Neural crest cell (in vitro differentiated cells): ENCODE measurements at regions not wholly inside any gene's neighbourhood (a gene's known extent, or its start where the extent isn't known, plus 50 kb on each side); places are given as distances from the start of the nearest gene placed in this dataset.
"Not testable (repeated sequence)": the region's sequence is repeated elsewhere in the genome, so short reads cannot be mapped to it uniquely, and the experiment has no call there.

Experiments used
- DNase-seq: peaks from one replicate; pipeline ENCODE4 v3.0.0; 2021; ENCODE audit warnings: low read depth, mixed read lengths, low spot score
- H3K27ac Mint-ChIP-seq: one replicate; pipeline ENCODE4 v1.8.0; 2021; ENCODE audit warnings: mild to moderate bottlenecking, mixed read lengths; ENCODE audit not compliant: unreplicated experiment
- H3K27me3 Mint-ChIP-seq: 2 replicates; pipeline ENCODE4 v1.8.0; 2021; ENCODE audit warnings: low read depth, mild to moderate bottlenecking, mixed read lengths
- H3K36me3 Mint-ChIP-seq: 2 replicates; pipeline ENCODE4 v1.8.0; 2021; ENCODE audit warnings: low read depth, mild to moderate bottlenecking, mixed read lengths
- H3K4me1 Mint-ChIP-seq: 2 replicates; pipeline ENCODE4 v1.8.0; 2021; ENCODE audit warnings: mixed read lengths
- H3K4me3 Mint-ChIP-seq: one replicate; pipeline ENCODE4 v1.8.0; 2021; ENCODE audit warnings: mild to moderate bottlenecking, mixed read lengths
- H3K9me3 Mint-ChIP-seq: 2 replicates; pipeline ENCODE4 v1.8.0; 2021; ENCODE audit warnings: mixed read lengths
- TF ChIP-seq, protein P1 (sequence below): fragments of 200-600 bp; sonication (generic); conservative IDR thresholded peaks from 2 replicates; pipeline ENCODE4 v1.5.0; 2021; ENCODE audit warnings: antibody characterized with exemption, mild to moderate bottlenecking

DNA sequence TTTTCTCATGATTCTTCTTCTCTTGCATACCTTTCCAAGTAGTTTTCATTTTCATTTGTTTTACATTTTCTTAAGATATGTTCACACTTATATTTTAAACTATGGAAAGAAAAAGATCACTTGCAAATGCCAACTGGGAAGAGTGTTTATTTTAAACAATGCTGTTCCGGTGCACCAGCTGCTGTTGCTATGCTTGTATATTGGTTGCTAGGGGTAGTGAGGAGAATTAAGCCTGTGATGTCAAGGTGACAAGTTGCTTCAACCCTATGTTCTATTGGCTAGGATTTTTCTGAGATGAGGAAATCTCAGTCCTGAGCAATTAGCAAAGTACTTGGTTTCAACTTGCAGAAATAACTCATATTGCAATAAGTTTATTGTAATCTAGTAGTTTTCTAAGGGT is 500.1 kb downstream of the MFSD1 start:
- TF ChIP-seq, protein P1, sequence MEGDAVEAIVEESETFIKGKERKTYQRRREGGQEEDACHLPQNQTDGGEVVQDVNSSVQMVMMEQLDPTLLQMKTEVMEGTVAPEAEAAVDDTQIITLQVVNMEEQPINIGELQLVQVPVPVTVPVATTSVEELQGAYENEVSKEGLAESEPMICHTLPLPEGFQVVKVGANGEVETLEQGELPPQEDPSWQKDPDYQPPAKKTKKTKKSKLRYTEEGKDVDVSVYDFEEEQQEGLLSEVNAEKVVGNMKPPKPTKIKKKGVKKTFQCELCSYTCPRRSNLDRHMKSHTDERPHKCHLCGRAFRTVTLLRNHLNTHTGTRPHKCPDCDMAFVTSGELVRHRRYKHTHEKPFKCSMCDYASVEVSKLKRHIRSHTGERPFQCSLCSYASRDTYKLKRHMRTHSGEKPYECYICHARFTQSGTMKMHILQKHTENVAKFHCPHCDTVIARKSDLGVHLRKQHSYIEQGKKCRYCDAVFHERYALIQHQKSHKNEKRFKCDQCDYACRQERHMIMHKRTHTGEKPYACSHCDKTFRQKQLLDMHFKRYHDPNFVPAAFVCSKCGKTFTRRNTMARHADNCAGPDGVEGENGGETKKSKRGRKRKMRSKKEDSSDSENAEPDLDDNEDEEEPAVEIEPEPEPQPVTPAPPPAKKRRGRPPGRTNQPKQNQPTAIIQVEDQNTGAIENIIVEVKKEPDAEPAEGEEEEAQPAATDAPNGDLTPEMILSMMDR, result no peak
- H3K4me3 Mint-ChIP-seq, result no peak overlapping the region
- DNase-seq, result no peak
- peaks cover 20% of the 10 kb centered on the region for H3K27me3 Mint-ChIP-seq
- peaks cover 4% of the 10 kb centered on the region for H3K4me1 Mint-ChIP-seq
- no peaks in the 10 kb centered on the region for H3K9me3 Mint-ChIP-seq
- no peak overlapping the region for H3K27ac Mint-ChIP-seq
- no peaks in the 10 kb centered on the region for H3K36me3 Mint-ChIP-seq

- Mint-ChIP-seq H3K36me3 (no peaks in the 10 kb centered on the region), H3K4me1 (peaks cover 4% of the 10 kb centered on the region), H3K9me3 (no peaks in the 10 kb centered on the region), H3K27ac (no peak overlapping the region), H3K4me3 (no peak overlapping the region), H3K27me3 (peaks cover 44% of the 10 kb centered on the region)
- TF ChIP-seq, protein P1, result no peak
- no peak for DNase-seq
Measured at GRCh38 chr3:159305017-159305416, 503.2 kb downstream of the MFSD1 start.

DNA sequence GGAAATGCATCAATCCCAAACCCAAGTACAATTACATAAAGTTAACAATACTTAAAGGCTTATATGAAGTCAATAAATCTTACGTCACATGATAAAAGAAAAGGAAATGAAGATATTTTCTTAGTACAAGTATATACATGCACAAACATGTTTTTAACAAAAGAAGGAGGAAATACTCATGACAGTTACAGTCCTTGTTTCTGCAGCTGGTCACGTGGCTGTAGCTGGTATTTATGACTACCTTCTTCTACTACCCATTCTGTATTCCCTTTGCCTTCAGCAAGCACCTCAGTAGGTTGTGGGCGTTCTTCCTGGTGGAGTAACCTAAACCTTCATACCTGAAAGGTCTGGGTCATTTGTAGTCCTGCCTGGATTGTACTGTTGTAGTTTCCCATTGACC is 514.9 kb downstream of the MFSD1 start:
- Mint-ChIP-seq H3K4me1 (peaks cover 14% of the 10 kb centered on the region), H3K27me3 (peaks cover 20% of the 10 kb centered on the region)
- H3K27ac Mint-ChIP-seq, H3K36me3 Mint-ChIP-seq, H3K9me3 Mint-ChIP-seq, DNase-seq, H3K4me3 Mint-ChIP-seq: not testable (repeated sequence)

- H3K36me3 Mint-ChIP-seq, result no peaks in the 10 kb centered on the region
- no peak for DNase-seq
- H3K4me1 Mint-ChIP-seq, result peaks cover 14% of the 10 kb centered on the region
- no peak overlapping the region for H3K4me3 Mint-ChIP-seq
- H3K27ac Mint-ChIP-seq, result no peak overlapping the region
- H3K27me3 Mint-ChIP-seq, result peaks cover 2% of the 10 kb centered on the region
- TF ChIP-seq, protein P1, result no peak
- H3K9me3 Mint-ChIP-seq, result peaks cover 5% of the 10 kb centered on the region
Measured at GRCh38 chr3:159319156-159319555, 517.3 kb downstream of the MFSD1 start.

DNA sequence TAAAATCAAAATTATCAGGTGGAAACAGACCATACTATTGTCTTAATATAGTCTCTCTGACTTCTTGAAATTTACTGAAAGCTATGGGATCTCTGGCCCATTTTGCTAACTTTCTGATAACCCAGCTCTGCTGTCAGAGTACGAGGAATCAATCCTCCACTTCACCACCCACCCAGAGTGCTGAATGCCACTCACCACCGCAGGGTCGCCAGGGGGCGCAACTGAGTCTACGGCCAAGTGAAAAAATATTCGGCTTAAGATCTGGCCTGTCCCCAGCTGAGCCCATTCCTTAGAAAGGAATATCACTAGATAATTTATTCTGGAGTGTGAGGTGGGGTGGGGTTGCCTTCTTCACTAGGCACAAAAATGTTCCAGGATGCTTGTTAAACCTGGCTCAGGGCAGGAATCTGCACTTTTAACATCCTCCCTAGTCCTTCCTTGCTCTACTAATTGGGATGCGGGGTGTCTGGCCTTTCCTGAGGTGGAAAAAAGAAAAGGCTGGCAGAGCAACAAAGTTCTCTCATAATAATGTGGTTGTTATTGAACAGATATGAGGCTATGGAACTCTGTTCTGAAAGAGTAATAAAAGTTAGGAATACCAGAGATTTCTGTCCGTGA is 520.6 kb downstream of the MFSD1 start:
- DNase-seq, result peak; percentile 59
- H3K9me3 Mint-ChIP-seq, result peaks cover 5% of the 10 kb centered on the region
- no peaks in the 10 kb centered on the region for H3K36me3 Mint-ChIP-seq
- no peaks in the 10 kb centered on the region for H3K27me3 Mint-ChIP-seq
- H3K4me1 Mint-ChIP-seq, result peaks cover 14% of the 10 kb centered on the region
- H3K27ac Mint-ChIP-seq, result no peak overlapping the region
- H3K4me3 Mint-ChIP-seq, result no peak overlapping the region
- TF ChIP-seq, protein P1, result peak; percentile 70

DNA sequence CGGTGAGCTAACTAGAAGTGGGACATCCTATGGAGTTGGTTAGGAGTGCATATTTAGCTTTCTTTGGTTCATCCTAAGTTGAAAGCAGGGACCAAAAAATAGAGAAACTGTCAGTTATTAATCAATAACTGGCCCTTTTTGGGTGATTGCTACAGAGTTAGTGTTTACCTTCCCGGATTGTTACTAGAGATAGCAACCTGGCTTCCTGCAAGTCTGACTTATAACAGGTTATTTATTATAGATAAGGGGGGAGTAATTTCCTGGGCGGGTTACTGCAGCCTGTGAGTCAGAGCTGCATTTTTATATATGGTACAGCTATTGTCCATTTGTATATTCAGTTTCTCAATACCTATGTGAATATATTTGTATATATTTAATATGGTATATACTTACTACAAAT is 522.0 kb downstream of the MFSD1 start:
- H3K9me3 Mint-ChIP-seq, result no peaks in the 10 kb centered on the region
- DNase-seq, result no peak

More for the DNA sequence above, 522.0 kb downstream of the MFSD1 start:
- Mint-ChIP-seq H3K36me3 (no peaks in the 10 kb centered on the region), H3K27ac (no peak overlapping the region), H3K4me3 (no peak overlapping the region), H3K4me1 (peaks cover 10% of the 10 kb centered on the region), H3K27me3 (no peaks in the 10 kb centered on the region)
- TF ChIP-seq, protein P1, result no peak
